SK-N-MC (cell line): ENCODE measurements at regions not wholly inside any gene's neighbourhood (a gene's known extent, or its start where the extent isn't known, plus 50 kb on each side); places are given as distances from the start of the nearest gene placed in this dataset.

Experiments
- EZH2 ChIP-seq: fragments of 200-600 bp; sonication (generic); IDR thresholded peaks from one replicate; pipeline ENCODE4 v1.6.1; 2017; ENCODE audit warnings: antibody characterized with exemption
- FOXP2 ChIP-seq: optimal IDR thresholded peaks from 2 replicates; pipeline ENCODE3; 2011; ENCODE audit warnings: mild to moderate bottlenecking, moderate library complexity; ENCODE audit not compliant: insufficient read depth; ENCODE audit errors: extremely low read length, control extremely low read depth

GRCh38 chr13:22738357-22738756 is 442.4 kb upstream of the SGCG start:
- TF ChIP-seq EZH2 (no peak), FOXP2 (no peak)
